ENCODE measurements at regions not wholly inside any gene's neighbourhood (a gene's known extent, or its start where the extent isn't known, plus 50 kb on each side); places are given as distances from the start of the nearest gene placed in this dataset.
"Not testable (repeated sequence)": the region's sequence is repeated elsewhere in the genome, so short reads cannot be mapped to it uniquely, and the experiment has no call there.

DNA sequence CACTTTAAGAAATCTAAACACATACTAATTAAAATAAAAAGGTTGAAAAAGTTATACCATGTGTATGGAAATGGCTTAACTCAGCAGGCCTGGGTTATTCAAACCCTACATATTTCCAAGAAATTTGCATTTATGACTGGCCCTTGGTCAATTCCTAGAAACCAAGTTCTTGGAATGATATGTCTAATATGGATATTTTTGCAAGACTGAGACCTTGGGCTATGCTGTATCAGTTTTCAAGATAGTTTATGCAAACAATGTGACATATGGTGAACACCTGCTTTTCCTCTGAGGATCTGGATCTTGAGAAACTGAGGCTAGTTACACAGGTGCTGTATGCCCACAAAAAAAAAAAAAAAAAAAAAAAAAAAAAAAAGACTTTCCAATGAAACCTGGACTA lies 536.9 kb upstream of the HS3ST5 start:
- Histone ChIP-seq H3K79me1 (ENCODE audit: low read length) (no peaks in the 10 kb centered on the region), H4K91ac (ENCODE audit: low read depth, low read length) (no peak overlapping the region), H2BK12ac (ENCODE audit: low read length) (no peak overlapping the region), H4K8ac (ENCODE audit: low read depth, low read length) (no peak overlapping the region), H3K23ac (ENCODE audit: low read length) (no peak overlapping the region), H3K4me3 (ENCODE audit: low read depth, low read length) (no peak overlapping the region), H2AK5ac (ENCODE audit: low read length) (no peak overlapping the region), H3K4me2 (ENCODE audit: low read length) (no peak overlapping the region), H3K18ac (ENCODE audit: low read length) (no peak overlapping the region), H4K12ac (ENCODE audit: low read depth, low read length) (no peak overlapping the region), H3K4ac (ENCODE audit: low read depth, low read length) (no peak overlapping the region), H3K36me3 (ENCODE audit: control insufficient read depth in 1 of 2, insufficient read depth in 2 of 2, low read length in 2 of 2) (no peaks in the 10 kb centered on the region), H3K79me2 (ENCODE audit: control insufficient read depth, insufficient read depth, low read length, poor library complexity) (no peaks in the 10 kb centered on the region), H2BK120ac (ENCODE audit: insufficient read depth, low read length, poor library complexity) (no peak overlapping the region), H3K27ac (ENCODE audit: low read depth, low read length) (no peak overlapping the region), H3K14ac (ENCODE audit: low read length) (no peak overlapping the region), H2AFZ (ENCODE audit: insufficient read depth, low read length, poor library complexity) (no peak overlapping the region), H2BK5ac (ENCODE audit: low read depth, low read length, poor library complexity) (no peak overlapping the region), H3K9ac (ENCODE audit: low read length) (no peak overlapping the region), H3K9me3 (ENCODE audit: insufficient read depth, low read depth, low read length) (no peaks in the 10 kb centered on the region), H3K27me3 (ENCODE audit: insufficient read depth, low read length) (no peaks in the 10 kb centered on the region), H3K4me1 (ENCODE audit: control insufficient read depth in 1 of 2, insufficient read depth in 2 of 2, low read length in 2 of 2) (no peaks in the 10 kb centered on the region)
- no peak for DNase-seq

DNA sequence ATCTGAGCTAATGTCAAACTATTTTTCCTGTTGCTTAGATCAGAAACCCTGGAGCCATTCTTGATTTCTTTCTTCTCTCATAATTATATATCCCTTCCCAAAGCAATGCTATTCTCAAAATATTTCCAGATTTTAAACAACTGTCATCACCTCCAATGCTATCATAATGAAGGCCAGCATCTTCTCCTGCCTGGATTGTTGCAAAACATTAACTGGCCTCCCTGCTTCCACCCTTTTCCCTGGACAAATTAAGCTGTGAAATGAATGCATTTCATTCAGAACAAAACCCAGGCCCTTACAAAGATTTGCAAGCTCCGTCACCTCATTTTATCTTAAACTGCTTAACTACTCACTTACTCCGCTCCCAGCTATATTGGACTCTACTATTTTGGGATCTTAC lies 535.3 kb upstream of the HS3ST5 start:
- H2AK5ac ChIP-seq (ENCODE audit: low read length) = no peak overlapping the region
- no peak overlapping the region for H4K8ac ChIP-seq (ENCODE audit: low read depth, low read length)
- H2BK120ac ChIP-seq (ENCODE audit: insufficient read depth, low read length, poor library complexity) = no peak overlapping the region
- no peak for DNase-seq
- H2AFZ ChIP-seq (ENCODE audit: insufficient read depth, low read length, poor library complexity) = no peak overlapping the region
- no peak overlapping the region for H3K4me3 ChIP-seq (ENCODE audit: low read depth, low read length)
- H4K12ac ChIP-seq (ENCODE audit: low read depth, low read length) = no peak overlapping the region
- H3K79me2 ChIP-seq (ENCODE audit: control insufficient read depth, insufficient read depth, low read length, poor library complexity) = no peaks in the 10 kb centered on the region
- no peak overlapping the region for H3K4ac ChIP-seq (ENCODE audit: low read depth, low read length)
- H3K36me3 ChIP-seq (ENCODE audit: control insufficient read depth in 1 of 2, insufficient read depth in 2 of 2, low read length in 2 of 2) = no peaks in the 10 kb centered on the region
- H3K23ac ChIP-seq (ENCODE audit: low read length) = no peak overlapping the region
- H3K79me1 ChIP-seq (ENCODE audit: low read length) = no peaks in the 10 kb centered on the region
- H2BK5ac ChIP-seq (ENCODE audit: low read depth, low read length, poor library complexity) = no peak overlapping the region
- no peak overlapping the region for H3K14ac ChIP-seq (ENCODE audit: low read length)
- H3K4me1 ChIP-seq (ENCODE audit: control insufficient read depth in 1 of 2, insufficient read depth in 2 of 2, low read length in 2 of 2) = no peaks in the 10 kb centered on the region
- H3K4me2 ChIP-seq (ENCODE audit: low read length) = no peak overlapping the region
- H3K27me3 ChIP-seq (ENCODE audit: insufficient read depth, low read length) = no peaks in the 10 kb centered on the region
- no peak overlapping the region for H2BK12ac ChIP-seq (ENCODE audit: low read length)
- no peak overlapping the region for H3K27ac ChIP-seq (ENCODE audit: low read depth, low read length)
- no peak overlapping the region for H4K91ac ChIP-seq (ENCODE audit: low read depth, low read length)
- no peak overlapping the region for H3K9ac ChIP-seq (ENCODE audit: low read length)
- WGBS (ENCODE audit: extremely low coverage, insufficient coverage, insufficient read length) = no CpG with 5 or more reads among the region's 2 CpGs
- no peak overlapping the region for H3K18ac ChIP-seq (ENCODE audit: low read length)
- no peaks in the 10 kb centered on the region for H3K9me3 ChIP-seq (ENCODE audit: insufficient read depth, low read depth, low read length)

DNA sequence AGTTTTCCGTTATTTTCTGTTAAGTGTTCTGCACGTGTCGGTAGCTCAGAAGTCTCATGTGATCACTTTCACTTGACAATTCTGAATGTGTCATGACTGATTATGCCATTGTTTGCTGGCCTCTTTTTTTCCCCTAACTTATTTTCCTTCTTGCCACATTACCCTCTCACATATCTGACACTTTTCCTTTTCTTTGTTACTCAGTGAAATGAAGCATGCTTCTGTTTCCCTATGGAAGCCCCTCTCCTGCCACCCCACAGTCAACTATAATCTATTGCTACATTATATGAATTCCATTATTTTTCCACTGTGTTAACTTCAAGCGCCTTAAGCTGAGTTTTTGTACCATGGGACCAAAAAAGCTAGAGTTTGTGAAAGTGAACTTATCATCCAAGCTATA lies 531.6 kb upstream of the HS3ST5 start:
- Histone ChIP-seq H3K14ac (ENCODE audit: low read length) (no peak overlapping the region), H2AK5ac (ENCODE audit: low read length) (no peak overlapping the region), H3K18ac (ENCODE audit: low read length) (no peak overlapping the region), H3K4ac (ENCODE audit: low read depth, low read length) (no peak overlapping the region), H2BK120ac (ENCODE audit: insufficient read depth, low read length, poor library complexity) (no peak overlapping the region), H4K8ac (ENCODE audit: low read depth, low read length) (no peak overlapping the region), H2BK12ac (ENCODE audit: low read length) (no peak overlapping the region), H3K4me3 (ENCODE audit: low read depth, low read length) (no peak overlapping the region), H3K4me2 (ENCODE audit: low read length) (no peak overlapping the region), H4K12ac (ENCODE audit: low read depth, low read length) (no peak overlapping the region), H2BK5ac (ENCODE audit: low read depth, low read length, poor library complexity) (no peak overlapping the region), H3K79me1 (ENCODE audit: low read length) (no peaks in the 10 kb centered on the region), H3K9me3 (ENCODE audit: insufficient read depth, low read depth, low read length) (no peaks in the 10 kb centered on the region), H2AFZ (ENCODE audit: insufficient read depth, low read length, poor library complexity) (no peak overlapping the region), H3K27me3 (ENCODE audit: insufficient read depth, low read length) (no peaks in the 10 kb centered on the region), H3K4me1 (ENCODE audit: control insufficient read depth in 1 of 2, insufficient read depth in 2 of 2, low read length in 2 of 2) (no peaks in the 10 kb centered on the region), H3K27ac (ENCODE audit: low read depth, low read length) (no peak overlapping the region), H4K91ac (ENCODE audit: low read depth, low read length) (no peak overlapping the region), H3K36me3 (ENCODE audit: control insufficient read depth in 1 of 2, insufficient read depth in 2 of 2, low read length in 2 of 2) (no peaks in the 10 kb centered on the region), H3K79me2 (ENCODE audit: control insufficient read depth, insufficient read depth, low read length, poor library complexity) (no peaks in the 10 kb centered on the region), H3K23ac (ENCODE audit: low read length) (no peak overlapping the region), H3K9ac (ENCODE audit: low read length) (no peak overlapping the region)
- no CpG with 5 or more reads among the region's 4 CpGs for WGBS (ENCODE audit: extremely low coverage, insufficient coverage, insufficient read length)
- no peak for DNase-seq

DNA sequence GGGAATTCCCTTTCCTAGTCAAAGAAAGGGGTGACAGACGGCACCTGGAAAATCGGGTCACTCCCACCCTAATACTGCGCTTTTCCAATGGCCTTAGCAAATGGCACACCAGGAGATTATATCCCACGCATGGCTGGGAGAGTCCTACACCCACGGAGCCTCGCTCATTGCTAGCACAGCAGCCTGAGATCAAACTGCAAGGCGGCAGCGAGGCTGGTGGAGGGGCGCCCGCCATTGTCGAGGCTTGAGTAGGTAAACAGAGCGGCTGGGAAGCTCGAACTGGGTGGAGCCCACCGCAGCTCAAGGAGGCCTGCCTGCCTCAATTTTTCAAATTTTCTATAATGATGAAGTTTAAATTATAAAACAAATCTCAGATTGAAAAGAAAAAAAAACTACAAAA lies 522.7 kb upstream of the HS3ST5 start:
- H3K36me3 ChIP-seq (ENCODE audit: control insufficient read depth in 1 of 2, insufficient read depth in 2 of 2, low read length in 2 of 2); H3K9ac ChIP-seq (ENCODE audit: low read length); H2AK5ac ChIP-seq (ENCODE audit: low read length); H3K14ac ChIP-seq (ENCODE audit: low read length); H4K91ac ChIP-seq (ENCODE audit: low read depth, low read length); H2AFZ ChIP-seq (ENCODE audit: insufficient read depth, low read length, poor library complexity); DNase-seq; H3K4ac ChIP-seq (ENCODE audit: low read depth, low read length); H3K4me2 ChIP-seq (ENCODE audit: low read length); H4K8ac ChIP-seq (ENCODE audit: low read depth, low read length); H3K79me1 ChIP-seq (ENCODE audit: low read length); H2BK5ac ChIP-seq (ENCODE audit: low read depth, low read length, poor library complexity); H3K27me3 ChIP-seq (ENCODE audit: insufficient read depth, low read length); H3K27ac ChIP-seq (ENCODE audit: low read depth, low read length); H3K9me3 ChIP-seq (ENCODE audit: insufficient read depth, low read depth, low read length); H2BK120ac ChIP-seq (ENCODE audit: insufficient read depth, low read length, poor library complexity); H4K12ac ChIP-seq (ENCODE audit: low read depth, low read length); H3K79me2 ChIP-seq (ENCODE audit: control insufficient read depth, insufficient read depth, low read length, poor library complexity); H3K4me1 ChIP-seq (ENCODE audit: control insufficient read depth in 1 of 2, insufficient read depth in 2 of 2, low read length in 2 of 2); H3K4me3 ChIP-seq (ENCODE audit: low read depth, low read length); H2BK12ac ChIP-seq (ENCODE audit: low read length); H3K23ac ChIP-seq (ENCODE audit: low read length); H3K18ac ChIP-seq (ENCODE audit: low read length): not testable (repeated sequence)
- WGBS (ENCODE audit: extremely low coverage, insufficient coverage, insufficient read length) = no CpG with 5 or more reads among the region's 14 CpGs

DNA sequence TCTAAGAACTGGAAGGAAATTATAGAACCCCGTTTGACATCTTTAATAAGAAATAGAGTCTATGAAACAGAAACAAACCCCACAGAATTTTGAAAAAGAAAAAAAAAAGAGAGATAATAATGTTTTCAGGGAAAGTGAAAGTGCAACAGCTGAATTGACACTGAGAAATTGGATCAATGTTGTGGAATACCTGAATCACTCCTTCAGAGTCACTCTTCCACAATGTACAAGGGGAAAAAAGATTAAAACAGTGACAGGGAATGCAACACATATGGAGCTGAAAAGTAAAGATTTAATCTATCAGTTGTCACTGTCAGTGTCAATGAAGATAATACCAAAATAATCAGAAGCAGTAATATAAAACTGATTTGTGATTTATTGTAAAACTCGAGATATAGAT lies 520.8 kb upstream of the HS3ST5 start:
- Histone ChIP-seq H2AFZ (ENCODE audit: insufficient read depth, low read length, poor library complexity) (no peak overlapping the region), H3K14ac (ENCODE audit: low read length) (no peak overlapping the region), H3K27ac (ENCODE audit: low read depth, low read length) (no peak overlapping the region), H3K36me3 (ENCODE audit: control insufficient read depth in 1 of 2, insufficient read depth in 2 of 2, low read length in 2 of 2) (no peaks in the 10 kb centered on the region), H3K23ac (ENCODE audit: low read length) (no peak overlapping the region), H2BK120ac (ENCODE audit: insufficient read depth, low read length, poor library complexity) (no peak overlapping the region), H2BK5ac (ENCODE audit: low read depth, low read length, poor library complexity) (no peak overlapping the region), H4K12ac (ENCODE audit: low read depth, low read length) (no peak overlapping the region), H3K4me3 (ENCODE audit: low read depth, low read length) (no peak overlapping the region), H3K4me2 (ENCODE audit: low read length) (no peak overlapping the region), H4K8ac (ENCODE audit: low read depth, low read length) (no peak overlapping the region), H3K9ac (ENCODE audit: low read length) (no peak overlapping the region), H3K4me1 (ENCODE audit: control insufficient read depth in 1 of 2, insufficient read depth in 2 of 2, low read length in 2 of 2) (no peaks in the 10 kb centered on the region), H3K9me3 (ENCODE audit: insufficient read depth, low read depth, low read length) (peaks cover 2% of the 10 kb centered on the region), H3K18ac (ENCODE audit: low read length) (no peak overlapping the region), H3K79me2 (ENCODE audit: control insufficient read depth, insufficient read depth, low read length, poor library complexity) (no peaks in the 10 kb centered on the region), H3K79me1 (ENCODE audit: low read length) (no peaks in the 10 kb centered on the region), H3K4ac (ENCODE audit: low read depth, low read length) (no peak overlapping the region), H3K27me3 (ENCODE audit: insufficient read depth, low read length) (no peaks in the 10 kb centered on the region), H2AK5ac (ENCODE audit: low read length) (no peak overlapping the region), H4K91ac (ENCODE audit: low read depth, low read length) (no peak overlapping the region), H2BK12ac (ENCODE audit: low read length) (no peak overlapping the region)
- DNase-seq = no peak
- WGBS (ENCODE audit: extremely low coverage, insufficient coverage, insufficient read length) = no CpG with 5 or more reads among the region's 2 CpGs
